Astrocyte (in vitro differentiated cells and primary cell): ENCODE measurements at regions not wholly inside any gene's neighbourhood (a gene's known extent, or its start where the extent isn't known, plus 50 kb on each side); places are given as distances from the start of the nearest gene placed in this dataset.

ENCODE experiments used
- EZH2 ChIP-seq: IDR thresholded peaks from 2 replicates; pipeline ENCODE4 v1.6.1; 2012; ENCODE audit warnings: mild to moderate bottlenecking, low read length, inconsistent platforms; ENCODE audit not compliant: insufficient read depth
- TF ChIP-seq, protein P1 (sequence below): IDR thresholded peaks from 2 replicates; pipeline ENCODE4 v1.5.1; 2011; ENCODE audit warnings: low read depth, mild to moderate bottlenecking, inconsistent platforms, low read length, moderate library complexity; ENCODE audit not compliant: insufficient read depth

DNA sequence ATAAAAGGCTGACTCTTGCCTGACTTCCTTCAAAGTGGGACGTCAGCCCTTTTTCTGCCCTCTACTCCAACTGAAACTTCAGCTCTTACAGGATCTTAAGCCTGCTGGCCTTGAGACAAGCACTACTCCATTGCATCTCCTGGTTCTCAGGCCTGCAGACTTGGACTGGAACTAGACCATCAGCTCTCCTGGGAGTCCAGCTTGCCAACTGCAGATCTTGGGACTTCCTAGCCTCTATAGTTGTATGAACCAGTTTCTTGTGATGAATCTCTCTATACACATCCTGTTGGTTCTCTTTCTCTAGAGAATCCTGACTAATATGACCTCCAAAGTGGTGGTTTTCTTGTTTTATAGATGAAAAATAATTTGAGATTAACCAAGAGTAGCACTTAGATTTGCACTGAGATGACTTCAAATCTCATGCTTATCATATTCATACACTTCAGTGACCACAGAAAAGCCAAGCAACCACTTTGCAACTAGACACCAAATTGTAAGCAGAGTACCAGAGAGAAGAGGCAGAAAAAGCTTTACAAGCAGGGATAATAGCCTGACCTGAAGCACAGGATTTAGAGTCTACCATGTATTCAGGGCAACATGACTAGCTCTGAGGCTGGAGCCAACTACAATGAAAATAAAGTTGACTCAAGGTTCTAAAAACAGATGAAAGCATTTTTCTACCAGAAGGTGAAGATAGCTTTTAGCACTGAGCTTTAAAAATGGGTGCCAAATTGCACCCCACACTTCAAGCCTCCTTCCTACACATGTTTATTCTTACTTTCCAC is 661.3 kb upstream of the USP24 start:
- TF ChIP-seq, protein P1, sequence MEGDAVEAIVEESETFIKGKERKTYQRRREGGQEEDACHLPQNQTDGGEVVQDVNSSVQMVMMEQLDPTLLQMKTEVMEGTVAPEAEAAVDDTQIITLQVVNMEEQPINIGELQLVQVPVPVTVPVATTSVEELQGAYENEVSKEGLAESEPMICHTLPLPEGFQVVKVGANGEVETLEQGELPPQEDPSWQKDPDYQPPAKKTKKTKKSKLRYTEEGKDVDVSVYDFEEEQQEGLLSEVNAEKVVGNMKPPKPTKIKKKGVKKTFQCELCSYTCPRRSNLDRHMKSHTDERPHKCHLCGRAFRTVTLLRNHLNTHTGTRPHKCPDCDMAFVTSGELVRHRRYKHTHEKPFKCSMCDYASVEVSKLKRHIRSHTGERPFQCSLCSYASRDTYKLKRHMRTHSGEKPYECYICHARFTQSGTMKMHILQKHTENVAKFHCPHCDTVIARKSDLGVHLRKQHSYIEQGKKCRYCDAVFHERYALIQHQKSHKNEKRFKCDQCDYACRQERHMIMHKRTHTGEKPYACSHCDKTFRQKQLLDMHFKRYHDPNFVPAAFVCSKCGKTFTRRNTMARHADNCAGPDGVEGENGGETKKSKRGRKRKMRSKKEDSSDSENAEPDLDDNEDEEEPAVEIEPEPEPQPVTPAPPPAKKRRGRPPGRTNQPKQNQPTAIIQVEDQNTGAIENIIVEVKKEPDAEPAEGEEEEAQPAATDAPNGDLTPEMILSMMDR, result no peak
- TF ChIP-seq EZH2, result no peak
